ENCODE measurements at regions not wholly inside any gene's neighbourhood (a gene's known extent, or its start where the extent isn't known, plus 50 kb on each side); places are given as distances from the start of the nearest gene placed in this dataset.

DNA sequence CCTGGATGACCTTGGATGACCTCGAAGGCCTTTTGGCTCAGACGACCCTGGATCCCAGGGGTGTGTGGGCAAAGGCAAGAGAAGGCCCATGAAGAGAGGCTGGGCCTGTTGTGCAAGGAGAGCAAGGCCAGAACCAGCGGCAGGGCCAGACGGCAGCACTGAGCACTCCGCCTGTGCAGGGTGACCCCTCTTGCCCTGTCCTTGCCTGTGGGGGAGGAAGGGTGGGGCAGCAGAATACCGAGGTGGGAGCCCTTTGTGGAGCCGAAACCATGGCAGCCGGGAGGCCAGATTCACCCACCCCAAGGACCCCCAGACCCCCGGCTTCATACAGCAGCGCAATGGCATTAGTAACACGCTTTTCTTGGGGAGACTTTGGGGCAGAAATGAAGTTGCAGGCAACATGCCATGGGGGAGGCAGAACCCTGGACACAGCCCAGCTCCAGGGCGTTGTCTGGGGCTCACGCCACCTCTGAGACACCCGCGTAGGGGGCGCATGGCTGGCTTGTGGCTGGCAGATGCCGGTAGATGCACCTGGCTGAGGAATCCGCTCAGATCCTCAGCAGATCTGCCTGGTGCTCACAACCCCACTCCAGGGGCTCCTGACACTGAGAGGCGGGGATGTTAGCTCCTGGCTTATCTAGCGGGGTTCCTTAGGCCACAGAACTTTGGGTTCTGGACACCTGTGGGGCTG is 114.5 kb downstream of the FAM53A start:
- DNase-seq (ENCODE audit: extremely low read depth in 1 of 4, low spot score in 3 of 4) (no peak), ATAC-seq (no peak), FAIRE-seq (no peak)
- Histone ChIP-seq H3K9me3 (replicated peaks; ENCODE audit: control insufficient read depth, insufficient read depth, low read depth, low read length) (0 out of 2 replicates have a peak, but pooled peaks cover 3% of the 10 kb centered on the region), H3K36me3 (ENCODE audit: control insufficient read depth, insufficient read depth, low read length) (no peaks in the 10 kb centered on the region), H3K9me1 (ENCODE audit: control insufficient read depth, insufficient read depth, low read length) (no peaks in the 10 kb centered on the region), H3K4me1 (replicated peaks in 1 of 2; ENCODE audit: control insufficient read depth in 2 of 2, insufficient read depth in 2 of 2, low read length in 2 of 2) (peaks cover 7 to 79% of the 10 kb centered on the region in 2 experiments; a peak in 4 of 5 replicates), H3K27ac (ENCODE audit: extremely low read depth, low read depth, low read length) (no peak overlapping the region), H4K20me1 (replicated peaks; ENCODE audit: control insufficient read depth, insufficient read depth, low read length) (peaks cover 13% of the 10 kb centered on the region; the same call in 1 of the 2 replicates), H3K9ac (ENCODE audit: insufficient read depth in 1 of 2, low read depth in 2 of 2, low read length in 2 of 2) (peak overlapping the region in 1 of 2 experiments; percentile 78; a peak in 2 of 4 replicates), H2AFZ (ENCODE audit: low read depth, low read length) (no peak overlapping the region), H3K4me3 (no peak overlapping the region), H3K4me2 (ENCODE audit: insufficient read depth, low read length) (no peak overlapping the region), H3K79me2 (ENCODE audit: control insufficient read depth, insufficient read depth, low read length) (no peaks in the 10 kb centered on the region), H3K27me3 (ENCODE audit: control insufficient read depth in 2 of 2, insufficient read depth in 2 of 2, low read length in 2 of 2) (no peaks in the 10 kb centered on the region)
- CTCF ChIA-PET (ENCODE audit: low intra/inter-chr PET ratio) = no interaction called here
- POLR2A ChIA-PET = no interaction called here
- WGBS (ENCODE audit: insufficient coverage, low coverage, missing lambda C conversion rate) = 29% methylated on average over 15 of the region's 20 CpGs
- intact Hi-C loops (cut with micrococcal nuclease) (no loop called here), in situ Hi-C loops (cut with MboI) (no loop called here)
- TF ChIP-seq ESRRA (IDR thresholded peaks at IDR 0.05; ENCODE audit: borderline replicate concordance, low read depth) (0 out of 2 replicates have a peak, but pooled peaks have one; percentile 13), XRCC3 (IDR thresholded peaks at IDR 0.05) (no peak)
- BruUV-seq (replicated peaks) = no TSS peak

DNA sequence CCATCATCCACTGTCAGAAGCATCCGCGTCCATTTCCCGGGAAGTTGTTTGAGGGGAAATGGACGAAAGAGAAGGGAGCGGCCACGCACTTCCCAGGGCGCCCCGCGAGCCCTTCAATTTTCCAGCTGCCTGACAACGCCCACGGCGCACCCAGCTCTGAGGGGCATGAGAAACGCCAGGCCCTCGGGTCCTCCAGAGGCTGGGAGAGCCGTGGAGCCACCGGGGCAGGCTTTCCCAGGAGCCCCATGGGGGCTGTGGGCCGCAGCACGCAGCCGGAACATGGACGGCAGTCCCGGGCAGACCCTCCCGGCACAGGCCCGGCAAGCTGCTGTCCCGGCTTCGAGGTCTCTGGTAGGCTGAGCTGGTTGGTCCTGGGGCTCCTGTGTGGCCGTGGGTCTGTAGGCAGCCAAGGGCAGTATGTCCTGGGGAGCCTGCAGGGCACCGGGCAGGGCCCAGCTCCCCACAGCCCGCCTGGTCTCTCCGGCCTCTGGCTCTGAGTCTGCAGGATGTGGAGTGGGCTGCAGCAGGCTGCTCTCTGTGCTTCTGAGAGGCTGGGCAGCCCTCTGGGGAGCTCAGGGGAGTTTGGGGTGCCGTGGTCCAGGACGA is 115.2 kb downstream of the FAM53A start:
- no peak for DNase-seq (ENCODE audit: extremely low read depth in 1 of 4, low spot score in 3 of 4)
- no peak overlapping the region for H3K27ac ChIP-seq (ENCODE audit: extremely low read depth, low read depth, low read length)
- no peaks in the 10 kb centered on the region for H3K79me2 ChIP-seq (ENCODE audit: control insufficient read depth, insufficient read depth, low read length)
- H3K9me3 ChIP-seq (replicated peaks; ENCODE audit: control insufficient read depth, insufficient read depth, low read depth, low read length) = 0 out of 2 replicates have a peak, but pooled peaks cover 3% of the 10 kb centered on the region
- no peak overlapping the region for H3K4me2 ChIP-seq (ENCODE audit: insufficient read depth, low read length)
- no peak overlapping the region for H2AFZ ChIP-seq (ENCODE audit: low read depth, low read length)
- H3K9ac ChIP-seq (ENCODE audit: insufficient read depth in 1 of 2, low read depth in 2 of 2, low read length in 2 of 2) = peak overlapping the region in 1 of 2 experiments; percentile 78; a peak in 2 of 4 replicates
- WGBS (ENCODE audit: insufficient coverage, low coverage, missing lambda C conversion rate) = 48% methylated on average over 19 of the region's 31 CpGs
- peaks cover 13% of the 10 kb centered on the region; the same call in 1 of the 2 replicates for H4K20me1 ChIP-seq (replicated peaks; ENCODE audit: control insufficient read depth, insufficient read depth, low read length)
- H3K4me1 ChIP-seq (replicated peaks in 1 of 2; ENCODE audit: control insufficient read depth in 2 of 2, insufficient read depth in 2 of 2, low read length in 2 of 2) = peaks cover 7 to 82% of the 10 kb centered on the region in 2 experiments; a peak in 4 of 5 replicates
- H3K4me3 ChIP-seq = no peak overlapping the region
- intact Hi-C loops (cut with micrococcal nuclease) = no loop called here
- in situ Hi-C loops (cut with MboI) = no loop called here
- BruUV-seq (replicated peaks) = no TSS peak
- peaks cover 0 to 2% of the 10 kb centered on the region in 2 experiments; a peak in 3 of 5 replicates for H3K27me3 ChIP-seq (ENCODE audit: control insufficient read depth in 2 of 2, insufficient read depth in 2 of 2, low read length in 2 of 2)
- no peaks in the 10 kb centered on the region for H3K36me3 ChIP-seq (ENCODE audit: control insufficient read depth, insufficient read depth, low read length)
- CTCF ChIA-PET (ENCODE audit: low intra/inter-chr PET ratio) = no interaction called here
- no peak for FAIRE-seq
- ATAC-seq = no peak
- POLR2A ChIA-PET = no interaction called here
- H3K9me1 ChIP-seq (ENCODE audit: control insufficient read depth, insufficient read depth, low read length) = peaks cover 2% of the 10 kb centered on the region
- no peak for TF ChIP-seq BCOR (IDR thresholded peaks at IDR 0.05)
- TF ChIP-seq, protein P1, sequence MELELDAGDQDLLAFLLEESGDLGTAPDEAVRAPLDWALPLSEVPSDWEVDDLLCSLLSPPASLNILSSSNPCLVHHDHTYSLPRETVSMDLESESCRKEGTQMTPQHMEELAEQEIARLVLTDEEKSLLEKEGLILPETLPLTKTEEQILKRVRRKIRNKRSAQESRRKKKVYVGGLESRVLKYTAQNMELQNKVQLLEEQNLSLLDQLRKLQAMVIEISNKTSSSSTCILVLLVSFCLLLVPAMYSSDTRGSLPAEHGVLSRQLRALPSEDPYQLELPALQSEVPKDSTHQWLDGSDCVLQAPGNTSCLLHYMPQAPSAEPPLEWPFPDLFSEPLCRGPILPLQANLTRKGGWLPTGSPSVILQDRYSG (tag; conservative IDR thresholded peaks at IDR 0.05; ENCODE audit: low read depth) = no peak
- no peak for TF ChIP-seq RUNX1 (IDR thresholded peaks at IDR 0.05; ENCODE audit: low read depth)
- TF ChIP-seq, protein P2, sequence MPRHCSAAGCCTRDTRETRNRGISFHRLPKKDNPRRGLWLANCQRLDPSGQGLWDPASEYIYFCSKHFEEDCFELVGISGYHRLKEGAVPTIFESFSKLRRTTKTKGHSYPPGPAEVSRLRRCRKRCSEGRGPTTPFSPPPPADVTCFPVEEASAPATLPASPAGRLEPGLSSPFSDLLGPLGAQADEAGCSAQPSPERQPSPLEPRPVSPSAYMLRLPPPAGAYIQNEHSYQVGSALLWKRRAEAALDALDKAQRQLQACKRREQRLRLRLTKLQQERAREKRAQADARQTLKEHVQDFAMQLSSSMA (CRISPR knock-in tag; IDR thresholded peaks at IDR 0.05) = no peak
- TF ChIP-seq, protein P3, sequence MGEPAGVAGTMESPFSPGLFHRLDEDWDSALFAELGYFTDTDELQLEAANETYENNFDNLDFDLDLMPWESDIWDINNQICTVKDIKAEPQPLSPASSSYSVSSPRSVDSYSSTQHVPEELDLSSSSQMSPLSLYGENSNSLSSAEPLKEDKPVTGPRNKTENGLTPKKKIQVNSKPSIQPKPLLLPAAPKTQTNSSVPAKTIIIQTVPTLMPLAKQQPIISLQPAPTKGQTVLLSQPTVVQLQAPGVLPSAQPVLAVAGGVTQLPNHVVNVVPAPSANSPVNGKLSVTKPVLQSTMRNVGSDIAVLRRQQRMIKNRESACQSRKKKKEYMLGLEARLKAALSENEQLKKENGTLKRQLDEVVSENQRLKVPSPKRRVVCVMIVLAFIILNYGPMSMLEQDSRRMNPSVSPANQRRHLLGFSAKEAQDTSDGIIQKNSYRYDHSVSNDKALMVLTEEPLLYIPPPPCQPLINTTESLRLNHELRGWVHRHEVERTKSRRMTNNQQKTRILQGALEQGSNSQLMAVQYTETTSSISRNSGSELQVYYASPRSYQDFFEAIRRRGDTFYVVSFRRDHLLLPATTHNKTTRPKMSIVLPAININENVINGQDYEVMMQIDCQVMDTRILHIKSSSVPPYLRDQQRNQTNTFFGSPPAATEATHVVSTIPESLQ (CRISPR knock-in tag; IDR thresholded peaks at IDR 0.05) = no peak
- TF ChIP-seq KLF6 (CRISPR knock-in tag; IDR thresholded peaks at IDR 0.05; ENCODE audit: borderline replicate concordance) = no peak
- TF ChIP-seq, protein P4, sequence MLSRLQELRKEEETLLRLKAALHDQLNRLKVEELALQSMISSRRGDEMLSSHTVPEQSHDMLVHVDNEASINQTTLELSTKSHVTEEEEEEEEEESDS (CRISPR knock-in tag; IDR thresholded peaks at IDR 0.05) = no peak
- no peak for TF ChIP-seq ZNF133 (CRISPR knock-in tag; IDR thresholded peaks at IDR 0.05)
- no peak for TF ChIP-seq CREBBP (IDR thresholded peaks at IDR 0.05; ENCODE audit: low read depth, low read length)

Data from K562 (cell line).